ENCODE measurements at regions not wholly inside any gene's neighbourhood (a gene's known extent, or its start where the extent isn't known, plus 50 kb on each side); places are given as distances from the start of the nearest gene placed in this dataset.

DNA sequence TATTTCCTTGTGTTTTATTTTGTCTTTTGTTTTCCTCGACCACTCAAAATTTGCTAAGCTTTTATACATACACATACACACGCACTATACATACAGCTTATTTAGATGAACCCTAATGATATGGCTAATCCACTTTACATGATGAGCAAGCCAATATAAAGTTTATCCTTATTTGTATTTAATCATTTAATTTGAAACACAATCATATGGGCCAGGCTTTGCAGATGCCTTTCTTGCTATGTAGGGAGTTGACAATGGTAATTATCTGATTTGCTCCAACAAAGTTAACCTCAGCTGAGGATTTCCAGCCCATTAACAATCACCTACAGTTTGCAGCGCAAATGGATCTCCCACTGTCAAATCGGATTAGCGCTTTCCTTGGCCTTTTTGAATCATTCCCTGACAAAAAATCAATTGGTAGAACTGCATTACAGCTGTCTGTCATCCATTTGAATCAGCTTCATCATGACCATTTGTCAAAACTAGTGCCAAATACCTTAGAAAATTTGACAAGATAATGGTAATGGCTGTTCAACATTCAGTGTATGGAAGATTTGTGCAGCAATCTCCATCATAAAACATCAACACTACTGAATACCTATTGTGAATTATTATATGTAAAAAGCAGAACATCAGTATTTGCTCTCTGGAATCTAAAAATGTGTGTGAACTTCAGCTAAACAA is 352.6 kb downstream of the MRPL39 start:
- 81% methylated on average over 5 of the region's 5 CpGs for WGBS
- Histone ChIP-seq H3K9me3 (ENCODE audit: control insufficient read depth in 4 of 4, low read length in 3 of 4) (no peaks in the 10 kb centered on the region), H3K4me3 (ENCODE audit: low read depth in 1 of 3, low read length in 3 of 3) (no peak overlapping the region), H3K4me1 (ENCODE audit: control insufficient read depth in 4 of 4, insufficient read depth in 4 of 4, low read length in 3 of 4) (no peaks in the 10 kb centered on the region), H3K36me3 (ENCODE audit: control insufficient read depth in 4 of 4, insufficient read depth in 3 of 4, low read depth in 1 of 4, low read length in 3 of 4) (no peaks in the 10 kb centered on the region), H3K9ac (ENCODE audit: low read depth in 1 of 2, low read length in 2 of 2) (no peak overlapping the region), H3K27ac (ENCODE audit: low read depth in 1 of 2, low read length in 2 of 2) (no peak overlapping the region), H3K27me3 (ENCODE audit: control insufficient read depth in 4 of 4, insufficient read depth in 4 of 4, low read length in 3 of 4) (peaks cover 0 to 3% (median 1%) of the 10 kb centered on the region in 4 donors)
- TF ChIP-seq JUND (IDR thresholded peaks at IDR 0.05) (no peak), FOXA1 (IDR thresholded peaks at IDR 0.05) (no peak), NR2F2 (IDR thresholded peaks at IDR 0.05) (no peak), GABPA (IDR thresholded peaks at IDR 0.05 in 1 of 2, conservative IDR thresholded peaks at IDR 0.05 in 1 of 2) (no peak), RXRA (IDR thresholded peaks at IDR 0.05) (no peak), HNF4A (conservative IDR thresholded peaks at IDR 0.05) (no peak), ZBTB33 (IDR thresholded peaks at IDR 0.05) (no peak), FOXA2 (IDR thresholded peaks at IDR 0.05) (no peak), EGR1 (IDR thresholded peaks at IDR 0.05; ENCODE audit: low read depth in 2 of 2) (no peak)
- TF ChIP-seq, protein P1, sequence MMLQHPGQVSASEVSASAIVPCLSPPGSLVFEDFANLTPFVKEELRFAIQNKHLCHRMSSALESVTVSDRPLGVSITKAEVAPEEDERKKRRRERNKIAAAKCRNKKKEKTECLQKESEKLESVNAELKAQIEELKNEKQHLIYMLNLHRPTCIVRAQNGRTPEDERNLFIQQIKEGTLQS (IDR thresholded peaks at IDR 0.05) = no peak
- DNase-seq (ENCODE audit: low spot score) = no peak

DNA sequence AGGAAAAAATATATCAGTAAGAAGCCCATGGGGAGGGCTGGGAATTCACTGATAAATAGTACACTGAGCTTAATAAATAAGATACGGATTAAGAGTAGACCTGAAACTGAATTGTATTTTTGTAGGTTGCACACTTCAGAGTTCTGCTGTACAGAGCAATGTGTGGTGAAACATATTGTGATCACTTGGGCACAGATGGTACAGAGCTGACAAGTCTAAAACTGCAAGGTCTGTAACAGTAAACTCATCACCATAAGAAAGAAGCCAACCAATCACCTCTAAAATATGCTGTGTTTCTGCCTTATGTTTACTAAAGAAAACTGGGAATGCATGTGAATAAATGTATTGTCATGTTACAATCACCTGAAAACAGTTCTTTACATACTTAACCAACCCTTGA is 360.7 kb downstream of the MRPL39 start:
- no peaks in the 10 kb centered on the region for H3K4me1 ChIP-seq (ENCODE audit: control insufficient read depth in 4 of 4, insufficient read depth in 4 of 4, low read length in 3 of 4)
- H3K9me3 ChIP-seq (ENCODE audit: control insufficient read depth in 4 of 4, low read length in 3 of 4) = no peaks in the 10 kb centered on the region
- TF ChIP-seq, protein P1 (IDR thresholded peaks at IDR 0.05) = no peak
- no peak overlapping the region for H3K9ac ChIP-seq (ENCODE audit: low read depth in 1 of 2, low read length in 2 of 2)
- no peak for DNase-seq (ENCODE audit: low spot score)
- H3K36me3 ChIP-seq (ENCODE audit: control insufficient read depth in 4 of 4, insufficient read depth in 3 of 4, low read depth in 1 of 4, low read length in 3 of 4) = no peaks in the 10 kb centered on the region
- WGBS = 90% methylated on average over 1 of the region's 1 CpG
- peaks cover 0 to 2% (median under 1%) of the 10 kb centered on the region in 4 donors for H3K27me3 ChIP-seq (ENCODE audit: control insufficient read depth in 4 of 4, insufficient read depth in 4 of 4, low read length in 3 of 4)
- no peak overlapping the region for H3K27ac ChIP-seq (ENCODE audit: low read depth in 1 of 2, low read length in 2 of 2)
- H3K4me3 ChIP-seq (ENCODE audit: low read depth in 1 of 3, low read length in 3 of 3) = no peak overlapping the region

DNA sequence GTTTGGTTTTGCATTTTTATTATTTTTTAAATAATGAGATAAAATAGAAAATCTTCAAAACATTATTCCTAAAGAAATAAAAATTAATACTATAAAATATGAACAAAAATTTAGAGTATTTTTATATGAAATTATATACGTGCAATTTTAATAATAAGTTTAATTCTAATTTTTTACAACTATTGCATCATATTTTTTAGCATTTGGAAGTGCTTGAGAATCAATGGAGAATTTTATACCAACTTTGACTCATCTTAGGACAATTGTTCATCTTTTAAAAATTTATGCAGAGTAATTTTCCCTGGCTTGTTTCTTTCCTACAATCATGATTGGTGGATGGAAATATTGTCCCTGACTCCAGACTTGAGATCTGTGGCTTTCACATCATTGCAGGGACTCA is 362.5 kb downstream of the MRPL39 start:
- no peak for TF ChIP-seq FOXA1 (IDR thresholded peaks at IDR 0.05)
- TF ChIP-seq HNF4G (IDR thresholded peaks at IDR 0.05) = no peak
- no peak for TF ChIP-seq YY1 (IDR thresholded peaks at IDR 0.05)
- TF ChIP-seq JUND (IDR thresholded peaks at IDR 0.05) = no peak
- no peak for TF ChIP-seq NR2F2 (IDR thresholded peaks at IDR 0.05)
- no peak for TF ChIP-seq ZBTB33 (IDR thresholded peaks at IDR 0.05)
- no peak for TF ChIP-seq GABPA (IDR thresholded peaks at IDR 0.05 in 1 of 2, conservative IDR thresholded peaks at IDR 0.05 in 1 of 2)
- TF ChIP-seq REST (IDR thresholded peaks at IDR 0.05) = no peak
- no peak for TF ChIP-seq RAD21 (IDR thresholded peaks at IDR 0.05)
- no peak for TF ChIP-seq SP1 (IDR thresholded peaks at IDR 0.05)
- no peak for TF ChIP-seq TAF1 (conservative IDR thresholded peaks at IDR 0.05)
- no peak for TF ChIP-seq RXRA (IDR thresholded peaks at IDR 0.05)
- no peak for TF ChIP-seq CTCF (IDR thresholded peaks at IDR 0.05; ENCODE audit: low read depth, low read length, missing input control)
- no peak for TF ChIP-seq EGR1 (IDR thresholded peaks at IDR 0.05; ENCODE audit: low read depth in 2 of 2)
- TF ChIP-seq HNF4A (conservative IDR thresholded peaks at IDR 0.05) = no peak
- WGBS = 59% methylated on average over 1 of the region's 1 CpG

More for the DNA sequence above, 362.5 kb downstream of the MRPL39 start:
- Histone ChIP-seq H3K9ac (ENCODE audit: low read depth in 1 of 2, low read length in 2 of 2) (no peak overlapping the region), H3K27ac (ENCODE audit: low read depth in 1 of 2, low read length in 2 of 2) (no peak overlapping the region), H3K4me1 (ENCODE audit: control insufficient read depth in 4 of 4, insufficient read depth in 4 of 4, low read length in 3 of 4) (no peaks in the 10 kb centered on the region), H3K4me3 (ENCODE audit: low read depth in 1 of 3, low read length in 3 of 3) (no peak overlapping the region), H3K27me3 (ENCODE audit: control insufficient read depth in 4 of 4, insufficient read depth in 4 of 4, low read length in 3 of 4) (no peaks in the 10 kb centered on the region), H3K36me3 (ENCODE audit: control insufficient read depth in 4 of 4, insufficient read depth in 3 of 4, low read depth in 1 of 4, low read length in 3 of 4) (no peaks in the 10 kb centered on the region), H3K9me3 (ENCODE audit: control insufficient read depth in 4 of 4, low read length in 3 of 4) (peaks cover 0 to 2% (median 0%) of the 10 kb centered on the region in 4 donors)
- DNase-seq (ENCODE audit: low spot score) = no peak
